GM19324 (cell line): ENCODE measurements at regions not wholly inside any gene's neighbourhood (a gene's known extent, or its start where the extent isn't known, plus 50 kb on each side); places are given as distances from the start of the nearest gene placed in this dataset.
"Not testable (repeated sequence)": the region's sequence is repeated elsewhere in the genome, so short reads cannot be mapped to it uniquely, and the experiment has no call there.

Source experiments
- ATAC-seq: cut with Tn5 transposase; IDR thresholded peaks from one replicate; pipeline ENCODE4 v1.9.1; 2021; ENCODE audit warnings: mild to moderate bottlenecking, moderate library complexity; ENCODE audit not compliant: unreplicated experiment, low FRiP score

GRCh38 chr7:92925876-92926696 is 89.7 kb upstream of the CDK6 start:
- ATAC-seq = no peak

GRCh38 chr7:92924800-92925199 is 88.4 kb upstream of the CDK6 start:
- no peak for ATAC-seq

DNA sequence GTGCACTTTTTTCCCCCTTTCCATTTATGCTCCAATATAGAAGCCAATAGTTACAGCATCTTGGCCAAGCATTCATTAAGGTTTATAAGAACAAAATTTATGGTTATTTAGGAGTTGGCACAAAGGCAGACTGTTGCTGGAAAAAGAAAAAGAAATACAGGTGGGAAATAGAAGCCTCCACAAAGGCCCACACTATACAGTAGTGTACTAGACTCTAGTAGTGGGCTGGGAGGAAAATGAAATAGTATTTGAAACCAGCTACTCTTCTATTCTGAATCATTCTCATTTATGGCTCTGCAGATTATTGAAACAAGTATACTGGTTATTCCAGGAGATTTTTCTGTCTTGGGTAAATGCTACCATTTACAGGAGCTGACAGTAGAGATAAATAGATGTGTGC is 80.9 kb upstream of the CDK6 start:
- ATAC-seq = no peak

DNA sequence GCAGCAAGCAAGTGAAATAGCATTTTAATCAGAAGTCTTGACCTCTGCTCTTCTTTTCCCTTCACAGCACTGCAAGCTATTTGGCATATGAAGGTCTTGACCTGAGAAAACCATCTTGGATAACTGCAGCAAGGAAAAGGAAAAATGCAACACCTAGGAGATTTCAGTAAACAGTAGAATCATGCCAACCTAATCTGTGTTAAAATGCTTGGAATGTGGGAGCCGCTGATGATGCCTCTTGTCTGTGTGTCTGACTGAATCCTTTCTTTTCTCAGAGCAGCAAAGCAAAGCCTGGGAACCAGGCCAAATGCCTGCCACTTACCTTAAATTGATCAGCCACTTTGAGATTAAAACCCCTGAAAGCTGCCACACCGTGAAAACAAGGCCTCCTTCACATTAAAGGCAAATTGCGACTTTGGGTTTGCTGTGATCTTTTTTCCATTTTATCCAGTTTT is 80.4 kb upstream of the CDK6 start:
- no peak for ATAC-seq

DNA sequence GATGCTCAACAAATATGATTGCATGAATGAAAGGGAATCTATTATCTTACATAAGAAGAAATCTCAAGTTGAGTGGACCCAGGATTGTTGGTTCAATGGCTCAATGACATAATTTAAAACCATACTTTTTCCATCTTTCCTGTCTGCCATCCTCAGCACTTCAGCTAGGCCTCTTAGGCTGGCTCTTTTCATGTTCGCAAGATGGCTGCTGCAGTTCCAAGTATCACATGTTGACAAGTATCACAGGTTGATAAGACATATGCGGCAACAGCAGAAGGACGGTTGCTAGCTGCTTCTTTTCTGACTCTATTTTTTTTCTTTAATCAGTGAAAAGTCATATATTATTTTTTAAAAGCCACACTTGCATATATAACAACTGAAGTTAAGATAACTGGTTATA is 79.0 kb upstream of the CDK6 start:
- no peak for ATAC-seq

GRCh38 chr7:92914645-92915044 is 78.3 kb upstream of the CDK6 start:
- no peak for ATAC-seq

- no peak for ATAC-seq
These were observed 77.5 kb upstream of the CDK6 start for GRCh38 chr7:92913849-92914248.

GRCh38 chr7:92910976-92911375 is 74.6 kb upstream of the CDK6 start:
- ATAC-seq = no peak

DNA sequence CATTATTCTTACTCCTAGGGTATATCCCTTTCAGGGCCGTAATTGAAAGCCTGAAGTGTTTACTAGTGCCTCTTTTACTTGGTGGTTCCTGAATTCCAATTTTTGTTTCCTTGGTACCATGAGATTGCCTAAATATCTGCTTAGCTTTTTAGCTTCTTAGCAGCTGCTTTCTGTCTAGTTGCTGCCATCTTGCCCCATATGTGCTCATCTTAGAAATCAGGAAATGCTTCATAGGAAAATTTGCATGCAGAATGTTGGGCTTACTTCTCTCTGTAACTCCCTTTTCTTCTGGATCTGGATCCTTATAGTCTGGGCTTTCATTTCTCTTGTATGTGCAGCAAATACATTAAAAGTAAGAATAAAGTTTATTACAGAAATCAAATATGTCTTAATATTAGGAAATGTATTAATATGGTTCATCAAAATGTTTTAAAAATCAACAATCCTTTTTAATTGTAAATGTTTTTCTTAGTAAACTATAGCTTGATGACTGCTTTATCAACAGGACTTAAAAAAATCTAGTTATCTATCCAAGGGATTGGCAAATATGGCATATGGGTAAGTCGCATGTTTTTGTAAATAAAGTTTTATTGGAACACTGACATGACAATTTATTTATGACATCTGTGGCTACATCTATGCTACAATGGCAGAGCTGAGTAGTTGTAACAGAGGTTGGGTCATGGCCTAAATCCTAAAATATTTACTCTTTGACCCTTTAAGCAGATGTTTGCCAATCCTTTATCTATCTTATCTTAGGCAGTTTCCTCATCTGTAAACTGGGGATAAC is 73.5 kb upstream of the CDK6 start:
- no peak for ATAC-seq

DNA sequence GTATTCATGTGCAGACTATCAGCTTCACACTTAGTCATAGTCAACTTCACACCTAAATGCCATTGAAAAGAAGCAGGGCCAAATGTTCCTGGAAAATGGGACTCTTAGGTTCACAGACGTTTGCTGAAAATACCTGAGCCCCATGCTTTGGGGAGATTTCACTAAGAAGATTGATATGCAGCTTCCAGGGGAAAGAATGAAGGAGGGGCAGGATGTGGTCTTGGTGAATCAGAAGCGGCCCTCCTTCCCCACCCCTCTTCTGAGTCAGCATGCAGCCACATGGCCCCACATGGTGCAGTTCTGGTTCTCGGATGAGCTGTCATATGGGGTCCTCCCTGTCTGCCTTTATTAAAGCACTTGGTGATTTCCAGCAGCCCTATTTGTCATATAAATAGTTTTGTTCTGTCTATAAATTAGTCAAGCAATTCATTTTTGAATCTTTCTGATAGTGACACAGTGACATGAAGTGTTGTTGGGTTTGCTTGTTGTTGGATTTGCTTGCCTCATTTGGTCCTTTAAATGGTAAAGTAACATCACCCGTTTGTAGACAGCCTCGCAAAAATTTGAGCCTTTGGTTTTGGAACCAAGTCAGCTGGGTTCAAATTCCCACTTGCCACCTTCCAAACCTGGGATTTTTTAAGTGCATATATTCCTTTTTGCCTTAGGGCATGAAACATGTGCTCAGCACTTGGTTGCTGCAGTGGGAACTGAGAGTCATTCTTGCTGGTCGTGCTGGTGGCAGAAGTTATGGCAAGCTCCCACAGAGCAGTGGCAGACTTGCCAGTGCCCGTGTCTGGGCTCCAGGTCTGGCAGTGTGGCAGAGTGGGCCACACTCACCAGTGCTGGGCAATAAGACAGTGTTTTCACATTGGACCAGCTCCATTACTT is 68.1 kb upstream of the CDK6 start:
- peak; percentile 93 for ATAC-seq

DNA sequence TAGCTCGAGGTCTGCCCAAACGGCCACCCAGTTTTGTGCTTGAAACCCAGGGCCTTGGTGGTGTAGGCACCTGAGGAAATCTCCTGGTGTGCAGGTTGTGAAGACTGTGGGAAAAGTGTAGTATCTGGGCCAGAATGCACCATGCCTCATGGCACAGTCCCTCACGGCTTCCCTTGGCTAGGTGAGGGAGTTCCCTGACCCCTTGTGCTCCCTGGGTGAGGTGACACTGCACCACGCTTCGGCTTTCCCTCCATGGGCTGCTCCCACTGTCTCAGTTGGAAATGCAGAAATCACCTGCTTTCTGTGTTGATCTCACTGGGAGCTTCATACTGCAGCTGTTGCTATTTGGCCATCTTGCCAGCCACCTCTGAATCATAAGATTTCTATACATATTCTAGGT is 62.4 kb upstream of the CDK6 start:
- ATAC-seq = no peak

GRCh38 chr7:92894857-92895256 is 58.5 kb upstream of the CDK6 start:
- not testable (repeated sequence) for ATAC-seq

DNA sequence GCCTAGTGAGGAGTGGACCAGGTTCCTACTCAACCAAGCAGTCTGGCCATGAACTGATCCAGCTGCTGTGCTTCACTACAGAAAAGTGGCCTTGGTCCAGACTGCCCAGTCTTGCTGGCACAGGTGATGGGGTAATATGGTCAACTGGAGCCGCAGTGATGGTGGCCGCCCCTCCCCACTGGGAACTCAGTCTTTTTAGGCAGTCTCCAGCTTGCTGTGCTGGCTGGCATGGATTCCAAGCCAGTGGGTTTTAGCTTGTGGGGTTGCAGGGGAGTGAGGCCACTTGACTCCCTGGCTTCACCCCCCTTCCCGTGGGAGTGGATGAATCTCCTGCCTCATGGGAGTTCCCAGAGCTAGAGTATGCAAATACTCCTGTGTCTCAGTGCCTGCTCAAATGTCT is 52.7 kb upstream of the CDK6 start:
- no peak for ATAC-seq
